Adrenal gland (tissue), 9 donors: ENCODE measurements at regions not wholly inside any gene's neighbourhood (a gene's known extent, or its start where the extent isn't known, plus 50 kb on each side); places are given as distances from the start of the nearest gene placed in this dataset.

Experiments used
- DNase-seq, 7 donors: peaks; one replicate each; pipeline ENCODE4 v3.0.0-alpha.2; 2019 to 2020
- H3K27ac ChIP-seq, 5 donors: fragments of 200-600 bp; sonication (generic) in 4 of 5; 1 replicate in 3 of 5; 2 replicates in 2 of 5; pipeline versions ENCODE4 v1.5.1 to v1.8.0; 2016 to 2020; ENCODE audit warnings: mild to moderate bottlenecking in 1 of 5
- H3K27me3 ChIP-seq: fragments of 200-600 bp; 2 replicates; pipeline ENCODE4 v1.8.0; 2021
- H3K36me3 ChIP-seq, 2 donors: fragments of 200-600 bp; replicated peaks in 1 of 2; 1 replicate in 1 of 2; 2 replicates in 1 of 2; pipeline versions ENCODE4 v1.5.1 to v1.8.0; 2018 to 2022
- H3K4me1 ChIP-seq, 2 donors: fragments of 200-600 bp; replicated peaks in 1 of 2; 1 replicate in 1 of 2; 2 replicates in 1 of 2; pipeline versions ENCODE4 v1.5.1 to v1.8.0; 2018 to 2021
- H3K4me3 ChIP-seq, 4 donors: fragments of 200-600 bp; sonication (generic) in 3 of 4; one replicate each; pipeline ENCODE4 v1.5.1; 2016 to 2018
- H3K9me3 ChIP-seq, 3 donors: fragments of 200-600 bp; sonication (generic) in 1 of 3; replicated peaks in 1 of 3; 1 replicate in 2 of 3; 2 replicates in 1 of 3; pipeline versions ENCODE4 v1.5.1 to v1.8.0; 2016 to 2021
- CTCF ChIP-seq, 6 experiments: fragments of 450-650 bp in 4 of 6; fragments of 200-600 bp in 2 of 6; sonication (generic) in 1 of 6; IDR thresholded peaks; 1 replicate in 5 of 6; 2 replicates in 1 of 6; pipeline versions ENCODE4 v1.5.1 to v1.8.0; 2016 to 2021; ENCODE audit warnings: antibody characterized with exemption in 6 of 6, mild to moderate bottlenecking in 2 of 6, moderate library complexity in 1 of 6
- POLR2A ChIP-seq, 2 donors: fragments of 450-650 bp; IDR thresholded peaks; one replicate each; pipeline ENCODE4 v1.6.1; 2017; ENCODE audit warnings: antibody characterized with exemption in 2 of 2, mild to moderate bottlenecking in 2 of 2, moderate library complexity in 1 of 2
- WGBS, 4 donors: extraction: QIAGEN DNeasy Blood & Tissue Kit in 2 of 4; methylation state at CpG; one replicate each; pipeline versions ENCODE4 v1.1.5 to v1.1.7; 2013 to 2017; 5-methylcytosine and 5-hydroxymethylcytosine counted together
- intact Hi-C, 2 donors: fragments of 100-400 bp; cut with DNase I; formaldehyde crosslinking; loops; one replicate each; pipeline versions ENCODE4 v1.14.1 to v1.15.0; 2022 to 2023
- donor health status: healthy with polysubstance abuse.
- donor health status: Bipolar disorder and iron deficiency.
- donor health status: DM: yes; HTN: yes; CAD: no.
- donor health status: DM: no; HTN: no; CAD: no.
- donor health status: DM: no; HTN: no; CAD: no.

GRCh38 chr2:48227617-48228344, 86.7 kb upstream of the FOXN2 start:
- peak overlapping the region in 1 of 5 donors; percentile 37 for H3K27ac ChIP-seq
- intact Hi-C loops = no loop called here
- H3K4me1 ChIP-seq = no peaks in the 10 kb centered on the region

GRCh38 chr2:48228345-48228684, 86.2 kb upstream of the FOXN2 start:
- Histone ChIP-seq H3K4me3 (no peak overlapping the region), H3K27ac (no peak overlapping the region)

More at GRCh38 chr2:48227617-48228344, 86.7 kb upstream of the FOXN2 start:
- no peaks in the 10 kb centered on the region for H3K27me3 ChIP-seq
- H3K4me3 ChIP-seq = no peak overlapping the region
- no peaks in the 10 kb centered on the region for H3K36me3 ChIP-seq
- DNase-seq = no peak
- TF ChIP-seq POLR2A (IDR thresholded peaks at IDR 0.05) = no peak
- no peak for TF ChIP-seq CTCF (IDR thresholded peaks at IDR 0.05)
- 63 to 69% (median 65%) methylated on average over 3 of the region's 3 CpGs for WGBS, 4 donors
- no peaks in the 10 kb centered on the region for H3K9me3 ChIP-seq

GRCh38 chr2:48229063-48229462, 85.4 kb upstream of the FOXN2 start:
- DNase-seq = no peak
- 83 to 91% (median 85%) methylated on average over 5 of the region's 5 CpGs for whole genome bisulfite sequencing, 4 donors
- H3K36me3 ChIP-seq = no peaks in the 10 kb centered on the region
- no peaks in the 10 kb centered on the region for H3K4me1 ChIP-seq
- no peaks in the 10 kb centered on the region for H3K9me3 ChIP-seq
- intact Hi-C loops = no loop called here
- H3K27me3 ChIP-seq = no peaks in the 10 kb centered on the region
- no peak overlapping the region for H3K4me3 ChIP-seq
- TF ChIP-seq CTCF (IDR thresholded peaks at IDR 0.05) (no peak), POLR2A (IDR thresholded peaks at IDR 0.05) (no peak)
- H3K27ac ChIP-seq = no peak overlapping the region

More at GRCh38 chr2:48228345-48228684, 86.2 kb upstream of the FOXN2 start:
- intact Hi-C loops = no loop called here
- no peak for DNase-seq
- WGBS, 4 donors = 71 to 92% (median 80%) methylated on average over 2 of the region's 2 CpGs
- TF ChIP-seq CTCF (IDR thresholded peaks at IDR 0.05) (no peak), POLR2A (IDR thresholded peaks at IDR 0.05) (no peak)
- Histone ChIP-seq H3K27me3 (no peaks in the 10 kb centered on the region), H3K9me3 (no peaks in the 10 kb centered on the region), H3K4me1 (no peaks in the 10 kb centered on the region), H3K36me3 (no peaks in the 10 kb centered on the region)

GRCh38 chr2:48230834-48231233, 83.6 kb upstream of the FOXN2 start:
- Histone ChIP-seq H3K4me3 (no peak overlapping the region), H3K4me1 (no peaks in the 10 kb centered on the region), H3K27me3 (no peaks in the 10 kb centered on the region), H3K36me3 (no peaks in the 10 kb centered on the region), H3K9me3 (no peaks in the 10 kb centered on the region), H3K27ac (no peak overlapping the region)
- intact Hi-C loops = no loop called here
- no peak for TF ChIP-seq POLR2A (IDR thresholded peaks at IDR 0.05)
- TF ChIP-seq CTCF (IDR thresholded peaks at IDR 0.05) = no peak
- WGBS, 4 donors = 81 to 91% (median 89%) methylated on average over 3 of the region's 3 CpGs
- DNase-seq = no peak
